Nephron (organoid): ENCODE measurements at regions not wholly inside any gene's neighbourhood (a gene's known extent, or its start where the extent isn't known, plus 50 kb on each side); places are given as distances from the start of the nearest gene placed in this dataset.

Source experiments
- H3K27ac Mint-ChIP-seq, 3 experiments: 2 replicates each; pipeline ENCODE4 v1.8.0; 2020; ENCODE audit warnings: mixed read lengths in 3 of 3, mild to moderate bottlenecking in 2 of 3, moderate library complexity in 1 of 3
- H3K27me3 Mint-ChIP-seq: 2 replicates; pipeline ENCODE4 v1.8.0; 2021; ENCODE audit warnings: low read depth, mild to moderate bottlenecking, moderate library complexity, mixed read lengths
- H3K36me3 Mint-ChIP-seq: 2 replicates; pipeline ENCODE4 v1.8.0; 2020; ENCODE audit warnings: low read depth, mixed read lengths
- H3K4me1 Mint-ChIP-seq: 2 replicates; pipeline ENCODE4 v1.8.0; 2020; ENCODE audit warnings: mixed read lengths
- H3K4me3 Mint-ChIP-seq, 3 experiments: 2 replicates each; pipeline ENCODE4 v1.8.0; 2020; ENCODE audit warnings: mild to moderate bottlenecking in 3 of 3, mixed read lengths in 3 of 3, moderate library complexity in 2 of 3
- H3K9me3 Mint-ChIP-seq: 2 replicates; pipeline ENCODE4 v1.8.0; 2020; ENCODE audit warnings: mixed read lengths
- TF ChIP-seq, protein P1 (sequence below), 3 experiments: fragments of 200-600 bp; sonication (generic); IDR thresholded peaks; one replicate each; pipeline ENCODE4 v1.5.0; 2021; ENCODE audit warnings: antibody characterized with exemption in 3 of 3; ENCODE audit not compliant: unreplicated experiment in 3 of 3

GRCh38 chr5:25881318-25882036 lies 1156.9 kb downstream of the CDH9 start:
- no peaks in the 10 kb centered on the region for H3K9me3 Mint-ChIP-seq
- no peak overlapping the region for H3K4me3 Mint-ChIP-seq
- H3K4me1 Mint-ChIP-seq = no peaks in the 10 kb centered on the region
- H3K27ac Mint-ChIP-seq = no peak overlapping the region
- no peaks in the 10 kb centered on the region for H3K27me3 Mint-ChIP-seq
- H3K36me3 Mint-ChIP-seq = no peaks in the 10 kb centered on the region
- TF ChIP-seq, protein P1, sequence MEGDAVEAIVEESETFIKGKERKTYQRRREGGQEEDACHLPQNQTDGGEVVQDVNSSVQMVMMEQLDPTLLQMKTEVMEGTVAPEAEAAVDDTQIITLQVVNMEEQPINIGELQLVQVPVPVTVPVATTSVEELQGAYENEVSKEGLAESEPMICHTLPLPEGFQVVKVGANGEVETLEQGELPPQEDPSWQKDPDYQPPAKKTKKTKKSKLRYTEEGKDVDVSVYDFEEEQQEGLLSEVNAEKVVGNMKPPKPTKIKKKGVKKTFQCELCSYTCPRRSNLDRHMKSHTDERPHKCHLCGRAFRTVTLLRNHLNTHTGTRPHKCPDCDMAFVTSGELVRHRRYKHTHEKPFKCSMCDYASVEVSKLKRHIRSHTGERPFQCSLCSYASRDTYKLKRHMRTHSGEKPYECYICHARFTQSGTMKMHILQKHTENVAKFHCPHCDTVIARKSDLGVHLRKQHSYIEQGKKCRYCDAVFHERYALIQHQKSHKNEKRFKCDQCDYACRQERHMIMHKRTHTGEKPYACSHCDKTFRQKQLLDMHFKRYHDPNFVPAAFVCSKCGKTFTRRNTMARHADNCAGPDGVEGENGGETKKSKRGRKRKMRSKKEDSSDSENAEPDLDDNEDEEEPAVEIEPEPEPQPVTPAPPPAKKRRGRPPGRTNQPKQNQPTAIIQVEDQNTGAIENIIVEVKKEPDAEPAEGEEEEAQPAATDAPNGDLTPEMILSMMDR (IDR thresholded peaks at IDR 0.05; ENCODE audit: unreplicated experiment in 3 of 3) = no peak

- Mint-ChIP-seq H3K36me3 (no peaks in the 10 kb centered on the region), H3K4me1 (no peaks in the 10 kb centered on the region), H3K27me3 (no peaks in the 10 kb centered on the region), H3K4me3 (no peak overlapping the region), H3K9me3 (peaks cover 2% of the 10 kb centered on the region), H3K27ac (no peak overlapping the region)
- TF ChIP-seq, protein P1 (IDR thresholded peaks at IDR 0.05; ENCODE audit: unreplicated experiment in 3 of 3) = no peak
Measured at GRCh38 chr5:25863811-25864210, 1174.6 kb downstream of the CDH9 start.

DNA sequence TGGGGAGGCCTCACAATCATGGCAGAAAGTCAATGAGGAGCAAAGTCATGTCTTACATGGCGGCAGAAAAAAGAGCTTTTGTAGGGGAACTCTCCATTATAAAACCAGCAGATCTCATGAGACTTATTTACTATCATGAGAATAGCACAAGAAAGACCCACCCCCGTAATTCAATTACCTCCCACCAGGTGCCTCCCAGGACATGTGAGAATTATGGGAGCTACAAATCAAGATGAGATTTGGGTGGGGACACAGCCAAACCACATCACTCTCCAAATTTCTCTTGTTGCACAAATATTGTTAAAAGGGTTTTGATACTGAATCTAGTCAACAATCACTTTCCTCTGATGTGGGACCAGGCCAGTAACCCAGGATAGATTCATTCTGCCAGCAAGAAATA lies 1176.1 kb downstream of the CDH9 start:
- H3K4me3 Mint-ChIP-seq = no peak overlapping the region
- TF ChIP-seq, protein P1 (IDR thresholded peaks at IDR 0.05; ENCODE audit: unreplicated experiment in 3 of 3) = no peak
- no peaks in the 10 kb centered on the region for H3K27me3 Mint-ChIP-seq
- peaks cover 2% of the 10 kb centered on the region for H3K9me3 Mint-ChIP-seq
- no peaks in the 10 kb centered on the region for H3K4me1 Mint-ChIP-seq
- no peaks in the 10 kb centered on the region for H3K36me3 Mint-ChIP-seq
- H3K27ac Mint-ChIP-seq = no peak overlapping the region

- Mint-ChIP-seq H3K36me3 (no peaks in the 10 kb centered on the region), H3K27me3 (no peaks in the 10 kb centered on the region), H3K27ac (no peak overlapping the region), H3K4me3 (no peak overlapping the region), H3K9me3 (peaks cover 2% of the 10 kb centered on the region), H3K4me1 (no peaks in the 10 kb centered on the region)
- TF ChIP-seq, protein P1 (IDR thresholded peaks at IDR 0.05; ENCODE audit: unreplicated experiment in 3 of 3) = no peak
Measured at GRCh38 chr5:25858019-25858418, 1180.4 kb downstream of the CDH9 start.

DNA sequence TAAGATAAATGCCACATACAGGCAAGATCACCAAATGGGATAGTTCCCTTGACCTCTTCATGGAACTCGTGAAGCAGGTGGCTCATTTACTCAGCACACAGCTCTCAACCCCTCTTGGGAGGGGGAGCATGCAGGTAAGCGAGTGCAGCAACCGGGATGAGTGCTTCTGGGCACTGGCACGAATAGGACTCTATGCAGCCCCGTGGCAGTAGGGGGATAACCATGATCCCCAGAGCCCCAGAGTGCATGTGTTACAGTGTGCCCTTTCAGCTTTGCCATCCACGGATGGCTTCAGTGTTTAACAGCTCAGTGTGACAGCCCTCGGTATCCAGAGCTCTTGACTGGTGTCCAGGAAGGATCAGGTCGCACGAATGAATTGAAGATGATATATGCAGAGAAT lies 1187.1 kb downstream of the CDH9 start:
- H3K4me1 Mint-ChIP-seq = no peaks in the 10 kb centered on the region
- TF ChIP-seq, protein P1 (IDR thresholded peaks at IDR 0.05; ENCODE audit: unreplicated experiment in 3 of 3) = no peak
- H3K27me3 Mint-ChIP-seq = no peaks in the 10 kb centered on the region
- no peak overlapping the region for H3K4me3 Mint-ChIP-seq
- H3K36me3 Mint-ChIP-seq = no peaks in the 10 kb centered on the region
- no peak overlapping the region for H3K27ac Mint-ChIP-seq
- H3K9me3 Mint-ChIP-seq = no peaks in the 10 kb centered on the region

DNA sequence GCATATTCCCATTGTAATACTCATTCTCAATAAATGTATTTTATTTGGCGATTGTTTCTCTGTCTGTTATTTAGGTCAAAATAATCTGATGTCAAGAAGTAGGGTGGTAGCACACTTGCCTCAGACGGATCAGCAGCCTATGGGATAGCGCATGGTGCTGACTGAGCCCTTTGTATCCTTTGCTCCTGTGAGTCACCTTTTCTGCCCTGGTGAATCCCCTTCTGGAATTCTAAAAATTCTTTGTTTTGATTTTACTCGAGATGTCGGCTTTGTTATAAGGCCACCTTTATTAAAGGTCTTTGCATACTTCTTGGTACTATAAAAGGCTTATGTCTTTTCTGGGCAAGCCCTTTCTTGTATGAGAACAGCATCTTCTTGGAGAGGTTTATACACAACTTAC lies 1187.8 kb downstream of the CDH9 start:
- TF ChIP-seq, protein P1 (IDR thresholded peaks at IDR 0.05; ENCODE audit: unreplicated experiment in 3 of 3) = no peak
- Mint-ChIP-seq H3K4me1 (no peaks in the 10 kb centered on the region), H3K9me3 (no peaks in the 10 kb centered on the region), H3K27me3 (no peaks in the 10 kb centered on the region), H3K4me3 (no peak overlapping the region), H3K36me3 (no peaks in the 10 kb centered on the region), H3K27ac (no peak overlapping the region)
